ENCODE measurements at regions not wholly inside any gene's neighbourhood (a gene's known extent, or its start where the extent isn't known, plus 50 kb on each side); places are given as distances from the start of the nearest gene placed in this dataset.

DNA sequence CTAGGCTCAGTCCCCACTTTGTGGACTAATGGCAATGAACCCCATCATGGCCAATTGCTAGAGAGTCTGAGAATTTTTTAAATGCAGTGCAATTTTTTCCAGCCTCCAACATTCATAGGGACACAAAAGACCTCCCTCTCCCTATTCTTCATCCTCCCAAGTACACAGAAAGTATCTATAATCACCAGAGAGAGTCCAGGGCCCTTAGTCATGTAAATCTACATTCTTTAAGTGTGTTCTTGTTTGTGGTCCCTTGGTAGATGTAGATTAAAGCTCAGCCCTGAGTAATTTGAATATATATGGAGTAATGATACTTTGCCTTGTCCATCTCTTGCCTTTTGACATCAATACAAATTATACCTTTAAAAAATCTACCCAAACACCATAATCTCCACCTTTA lies 51.3 kb upstream of the ATXN3L start:
- ChIA-PET CTCF (interaction anchor here (1.5 kb wide), 1 partner anchor 424 kb away, joined by 4 read pairs; no protein-coding TSS in a partner anchor), POLR2A (no interaction called here)
- no peak for DNase-seq (ENCODE audit: low read depth, low spot score)
- Histone ChIP-seq H3K27me3 (ENCODE audit: control insufficient read depth, insufficient read depth, low read length) (no peaks in the 10 kb centered on the region), H3K4me3 (ENCODE audit: low read depth, low read length) (no peak overlapping the region), H3K9me3 (ENCODE audit: control insufficient read depth, insufficient read depth, low read length) (no peaks in the 10 kb centered on the region), H3K27ac (ENCODE audit: low read depth, low read length) (no peak overlapping the region)
- no peak for TF ChIP-seq CTCF (IDR thresholded peaks at IDR 0.05; ENCODE audit: low read depth, low read length)

DNA sequence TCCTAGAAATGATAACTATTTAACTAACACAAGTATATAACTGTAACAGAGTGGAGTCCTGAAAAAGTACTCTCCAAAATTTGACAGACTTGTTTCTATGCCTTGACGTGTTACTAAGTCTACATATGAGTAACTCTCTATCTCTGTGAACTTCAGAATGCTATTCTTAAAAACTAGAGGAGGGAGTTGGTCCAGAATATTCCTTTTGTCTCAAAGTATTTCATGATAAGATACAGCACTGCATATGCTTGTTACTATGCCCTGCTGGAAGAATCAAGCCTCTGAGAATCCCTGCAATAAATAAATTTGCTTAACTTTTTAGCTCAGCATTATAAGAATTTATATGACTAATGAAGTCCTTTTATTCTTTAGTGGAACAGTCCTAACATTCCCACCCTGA lies 50.9 kb upstream of the ATXN3L start:
- ChIA-PET POLR2A (no interaction called here), CTCF (interaction anchor here (1.5 kb wide), 1 partner anchor 424 kb away, joined by 4 read pairs; no protein-coding TSS in a partner anchor)
- Histone ChIP-seq H3K27me3 (ENCODE audit: control insufficient read depth, insufficient read depth, low read length) (no peaks in the 10 kb centered on the region), H3K27ac (ENCODE audit: low read depth, low read length) (no peak overlapping the region), H3K9me3 (ENCODE audit: control insufficient read depth, insufficient read depth, low read length) (no peaks in the 10 kb centered on the region), H3K4me3 (ENCODE audit: low read depth, low read length) (no peak overlapping the region)
- DNase-seq (ENCODE audit: low read depth, low spot score): no peak
- no peak for TF ChIP-seq CTCF (IDR thresholded peaks at IDR 0.05; ENCODE audit: low read depth, low read length)

Data from AG04450 (cell line).